Neural cell (in vitro differentiated cells): ENCODE measurements at regions not wholly inside any gene's neighbourhood (a gene's known extent, or its start where the extent isn't known, plus 50 kb on each side); places are given as distances from the start of the nearest gene placed in this dataset.

ENCODE experiments used
- H2AFZ ChIP-seq: fragments of 200-600, 300-800 bp; sonication (generic), shearing (Covaris generic); 2 replicates; pipeline ENCODE4 v1.6.0; 2014; ENCODE audit warnings: low read depth, mild to moderate bottlenecking, antibody characterized with exemption, low read length, moderate library complexity
- H3F3A ChIP-seq: fragments of 200-600 bp; shearing (Covaris generic); 2 replicates; pipeline ENCODE4 v1.6.1; 2016; ENCODE audit warnings: mild to moderate bottlenecking, moderate library complexity, mixed read lengths, antibody characterized with exemption, low read length; ENCODE audit not compliant: insufficient read depth, poor library complexity, severe bottlenecking
- H3K27ac ChIP-seq: fragments of 200-600, 300-800 bp; sonication (generic), shearing (Covaris generic); 2 replicates; pipeline ENCODE4 v1.5.1; 2014; ENCODE audit warnings: mild to moderate bottlenecking, low read length, moderate library complexity
- H3K27me3 ChIP-seq: fragments of 300-800, 200-600 bp; sonication (generic), shearing (Covaris generic); 2 replicates; pipeline ENCODE4 v1.6.0; 2014; ENCODE audit warnings: mild to moderate bottlenecking, low read depth, low read length, moderate library complexity; ENCODE audit not compliant: insufficient read depth
- H3K36me3 ChIP-seq: fragments of 300-800, 200-600 bp; sonication (generic), shearing (Covaris generic); 2 replicates; pipeline ENCODE4 v1.5.1; 2014; ENCODE audit warnings: mild to moderate bottlenecking, antibody characterized with exemption, low read length, moderate library complexity; ENCODE audit not compliant: insufficient read depth
- H3K4me2 ChIP-seq: fragments of 300-800, 200-600 bp; sonication (generic), shearing (Covaris generic); 2 replicates; pipeline ENCODE4 v1.6.0; 2014; ENCODE audit warnings: mild to moderate bottlenecking, low read length
- H3K4me3 ChIP-seq: fragments of 300-800, 200-600 bp; sonication (generic), shearing (Covaris generic); 2 replicates; pipeline ENCODE4 v1.5.1; 2014; ENCODE audit warnings: mild to moderate bottlenecking, low read length, moderate library complexity
- H3K79me2 ChIP-seq: fragments of 200-600 bp; shearing (Covaris generic); replicated peaks from 2 replicates; pipeline ENCODE4 v1.6.0; 2014; ENCODE audit warnings: mild to moderate bottlenecking, low read length, moderate library complexity; ENCODE audit not compliant: insufficient read depth
- H3K9ac ChIP-seq: fragments of 300-800, 200-600 bp; sonication (generic), shearing (Covaris generic); 2 replicates; pipeline ENCODE4 v1.6.1; 2016; ENCODE audit warnings: mild to moderate bottlenecking, low read length, mixed read lengths
- H3K9me2 ChIP-seq: fragments of 200-600 bp; shearing (Covaris generic); 2 replicates; pipeline ENCODE4 v1.6.1; 2016; ENCODE audit warnings: mild to moderate bottlenecking, low read length, mixed read lengths; ENCODE audit not compliant: insufficient read depth
- H3K9me3 ChIP-seq: fragments of 200-600, 300-800 bp; sonication (generic), shearing (Covaris generic); 2 replicates; pipeline ENCODE4 v1.6.1; 2016; ENCODE audit warnings: mild to moderate bottlenecking, mixed run types, low read length, moderate library complexity, mixed read lengths
- H4K20me1 ChIP-seq: fragments of 200-600 bp; shearing (Covaris generic); 2 replicates; pipeline ENCODE4 v1.6.1; 2016; ENCODE audit warnings: mild to moderate bottlenecking, mixed run types; ENCODE audit not compliant: insufficient read depth
- EP300 ChIP-seq: fragments of 450-650 bp; conservative IDR thresholded peaks from 2 replicates; pipeline ENCODE4 v1.6.1; 2014; ENCODE audit warnings: antibody characterized with exemption, mild to moderate bottlenecking, moderate library complexity; ENCODE audit not compliant: poor library complexity, severe bottlenecking
- EZH2 ChIP-seq: fragments of 200-600, 300-800 bp; shearing (Covaris generic), sonication (generic); IDR thresholded peaks from 2 replicates; pipeline ENCODE4 v1.6.1; 2014; ENCODE audit warnings: antibody characterized with exemption, low read length, borderline replicate concordance, mild to moderate bottlenecking; ENCODE audit not compliant: insufficient read depth, poor library complexity, severe bottlenecking
- MXI1 ChIP-seq: fragments of 450-650 bp; conservative IDR thresholded peaks from 2 replicates; pipeline ENCODE4 v1.6.1; 2014; ENCODE audit warnings: antibody characterized with exemption, mild to moderate bottlenecking; ENCODE audit not compliant: poor library complexity, severe bottlenecking
- POLR2AphosphoS5 ChIP-seq: IDR thresholded peaks from 2 replicates; pipeline ENCODE4 v1.6.1; 2012
- RAD21 ChIP-seq: fragments of 450-650 bp; conservative IDR thresholded peaks from 2 replicates; pipeline ENCODE4 v1.6.1; 2014; ENCODE audit warnings: antibody characterized with exemption, mild to moderate bottlenecking, moderate library complexity
- SMC3 ChIP-seq: fragments of 450-650 bp; conservative IDR thresholded peaks from 2 replicates; pipeline ENCODE4 v1.6.1; 2014; ENCODE audit warnings: antibody characterized with exemption, mild to moderate bottlenecking, moderate library complexity; ENCODE audit not compliant: poor library complexity
- TAF1 ChIP-seq: IDR thresholded peaks from 2 replicates; pipeline ENCODE4 v1.6.1; 2012; ENCODE audit warnings: low read depth
- TF ChIP-seq, protein P1 (sequence below): IDR thresholded peaks from 2 replicates; pipeline ENCODE4 v1.6.1; 2012; ENCODE audit warnings: borderline replicate concordance
- TF ChIP-seq, protein P2 (sequence below): fragments of 450-650 bp; IDR thresholded peaks from 2 replicates; pipeline ENCODE4 v1.5.1; 2014; ENCODE audit warnings: antibody characterized with exemption, mild to moderate bottlenecking, moderate library complexity; ENCODE audit not compliant: poor library complexity, severe bottlenecking

DNA sequence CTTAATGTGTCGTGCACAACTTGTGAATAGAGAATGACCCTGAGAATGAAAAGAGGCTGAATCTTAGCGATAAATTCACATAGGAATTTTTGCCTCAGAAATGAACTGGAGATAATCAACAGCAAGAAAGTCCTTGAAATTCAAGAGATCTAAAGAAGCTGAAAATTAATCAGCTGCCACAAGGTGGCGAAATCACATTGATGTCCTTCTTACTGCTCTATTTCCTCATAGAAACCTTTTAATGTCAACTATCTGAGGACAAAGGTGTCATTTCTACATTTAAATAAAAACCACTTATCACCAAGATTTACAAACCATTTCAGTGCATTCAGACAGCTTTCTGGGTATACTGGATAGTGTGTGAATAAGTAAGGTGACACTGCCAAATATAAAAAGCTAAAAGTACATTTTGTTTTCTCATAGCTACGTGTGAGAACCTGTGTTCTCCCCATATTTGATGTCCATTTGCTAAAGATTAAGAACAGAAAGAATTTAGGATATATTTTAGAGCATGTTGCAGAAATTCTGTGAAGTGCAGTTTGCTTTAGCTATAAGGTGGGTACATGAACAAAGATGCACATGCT is 485.3 kb upstream of the PTBP2 start:
- H3F3A ChIP-seq: no peaks in the 10 kb centered on the region
- H3K4me3 ChIP-seq: no peak overlapping the region
- H3K9ac ChIP-seq: no peak overlapping the region
- no peaks in the 10 kb centered on the region for H3K36me3 ChIP-seq
- peak overlapping the region; percentile 36 for H3K27ac ChIP-seq
- no peak overlapping the region for H3K4me2 ChIP-seq
- H3K79me2 ChIP-seq: no peaks in the 10 kb centered on the region
- no peaks in the 10 kb centered on the region for H4K20me1 ChIP-seq
- H2AFZ ChIP-seq: peak overlapping the region; percentile 27
- no peaks in the 10 kb centered on the region for H3K9me3 ChIP-seq
- no peaks in the 10 kb centered on the region for H3K27me3 ChIP-seq
- TF ChIP-seq, protein P1, sequence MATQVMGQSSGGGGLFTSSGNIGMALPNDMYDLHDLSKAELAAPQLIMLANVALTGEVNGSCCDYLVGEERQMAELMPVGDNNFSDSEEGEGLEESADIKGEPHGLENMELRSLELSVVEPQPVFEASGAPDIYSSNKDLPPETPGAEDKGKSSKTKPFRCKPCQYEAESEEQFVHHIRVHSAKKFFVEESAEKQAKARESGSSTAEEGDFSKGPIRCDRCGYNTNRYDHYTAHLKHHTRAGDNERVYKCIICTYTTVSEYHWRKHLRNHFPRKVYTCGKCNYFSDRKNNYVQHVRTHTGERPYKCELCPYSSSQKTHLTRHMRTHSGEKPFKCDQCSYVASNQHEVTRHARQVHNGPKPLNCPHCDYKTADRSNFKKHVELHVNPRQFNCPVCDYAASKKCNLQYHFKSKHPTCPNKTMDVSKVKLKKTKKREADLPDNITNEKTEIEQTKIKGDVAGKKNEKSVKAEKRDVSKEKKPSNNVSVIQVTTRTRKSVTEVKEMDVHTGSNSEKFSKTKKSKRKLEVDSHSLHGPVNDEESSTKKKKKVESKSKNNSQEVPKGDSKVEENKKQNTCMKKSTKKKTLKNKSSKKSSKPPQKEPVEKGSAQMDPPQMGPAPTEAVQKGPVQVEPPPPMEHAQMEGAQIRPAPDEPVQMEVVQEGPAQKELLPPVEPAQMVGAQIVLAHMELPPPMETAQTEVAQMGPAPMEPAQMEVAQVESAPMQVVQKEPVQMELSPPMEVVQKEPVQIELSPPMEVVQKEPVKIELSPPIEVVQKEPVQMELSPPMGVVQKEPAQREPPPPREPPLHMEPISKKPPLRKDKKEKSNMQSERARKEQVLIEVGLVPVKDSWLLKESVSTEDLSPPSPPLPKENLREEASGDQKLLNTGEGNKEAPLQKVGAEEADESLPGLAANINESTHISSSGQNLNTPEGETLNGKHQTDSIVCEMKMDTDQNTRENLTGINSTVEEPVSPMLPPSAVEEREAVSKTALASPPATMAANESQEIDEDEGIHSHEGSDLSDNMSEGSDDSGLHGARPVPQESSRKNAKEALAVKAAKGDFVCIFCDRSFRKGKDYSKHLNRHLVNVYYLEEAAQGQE: no peak
- TF ChIP-seq EP300 (peak; percentile 73), TAF1 (no peak), MXI1 (no peak), SMC3 (peak; percentile 94), EZH2 (no peak), POLR2AphosphoS5 (no peak), RAD21 (peak; percentile 92)
- TF ChIP-seq, protein P2, sequence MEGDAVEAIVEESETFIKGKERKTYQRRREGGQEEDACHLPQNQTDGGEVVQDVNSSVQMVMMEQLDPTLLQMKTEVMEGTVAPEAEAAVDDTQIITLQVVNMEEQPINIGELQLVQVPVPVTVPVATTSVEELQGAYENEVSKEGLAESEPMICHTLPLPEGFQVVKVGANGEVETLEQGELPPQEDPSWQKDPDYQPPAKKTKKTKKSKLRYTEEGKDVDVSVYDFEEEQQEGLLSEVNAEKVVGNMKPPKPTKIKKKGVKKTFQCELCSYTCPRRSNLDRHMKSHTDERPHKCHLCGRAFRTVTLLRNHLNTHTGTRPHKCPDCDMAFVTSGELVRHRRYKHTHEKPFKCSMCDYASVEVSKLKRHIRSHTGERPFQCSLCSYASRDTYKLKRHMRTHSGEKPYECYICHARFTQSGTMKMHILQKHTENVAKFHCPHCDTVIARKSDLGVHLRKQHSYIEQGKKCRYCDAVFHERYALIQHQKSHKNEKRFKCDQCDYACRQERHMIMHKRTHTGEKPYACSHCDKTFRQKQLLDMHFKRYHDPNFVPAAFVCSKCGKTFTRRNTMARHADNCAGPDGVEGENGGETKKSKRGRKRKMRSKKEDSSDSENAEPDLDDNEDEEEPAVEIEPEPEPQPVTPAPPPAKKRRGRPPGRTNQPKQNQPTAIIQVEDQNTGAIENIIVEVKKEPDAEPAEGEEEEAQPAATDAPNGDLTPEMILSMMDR: peak; percentile 89
- no peaks in the 10 kb centered on the region for H3K9me2 ChIP-seq

DNA sequence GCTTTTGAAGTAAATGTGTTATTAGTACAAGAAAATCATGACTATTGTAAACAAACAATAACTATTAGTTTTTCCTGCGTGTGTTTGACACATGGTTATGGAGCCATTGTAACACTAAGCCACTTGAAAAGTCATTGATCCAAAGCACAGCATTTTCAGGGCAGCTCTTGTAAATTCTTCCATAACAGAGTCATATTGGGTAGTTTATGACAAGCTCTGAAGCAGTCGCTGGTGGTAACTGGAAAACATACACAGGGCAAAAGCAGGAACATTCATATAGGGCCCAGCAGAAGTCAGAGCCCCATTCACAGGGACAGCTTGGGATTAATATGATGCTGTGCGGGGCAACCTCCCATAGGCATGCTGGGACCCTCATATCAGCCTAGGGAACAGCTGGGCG is 483.2 kb upstream of the PTBP2 start:
- no peaks in the 10 kb centered on the region for H3K9me3 ChIP-seq
- H3K79me2 ChIP-seq: no peaks in the 10 kb centered on the region
- H4K20me1 ChIP-seq: no peaks in the 10 kb centered on the region
- H3K9ac ChIP-seq: no peak overlapping the region
- H3K27ac ChIP-seq: no peak overlapping the region
- TF ChIP-seq MXI1: no peak
- no peak for TF ChIP-seq TAF1
- TF ChIP-seq EP300: no peak
- TF ChIP-seq RAD21: no peak
- TF ChIP-seq, protein P2: no peak
- no peak for TF ChIP-seq POLR2AphosphoS5
- TF ChIP-seq EZH2: no peak
- no peak for TF ChIP-seq SMC3
- TF ChIP-seq, protein P1: no peak
- H3K27me3 ChIP-seq: no peaks in the 10 kb centered on the region
- H3K4me3 ChIP-seq: no peak overlapping the region
- H3K4me2 ChIP-seq: no peak overlapping the region
- H2AFZ ChIP-seq: no peak overlapping the region
- no peaks in the 10 kb centered on the region for H3F3A ChIP-seq
- no peaks in the 10 kb centered on the region for H3K9me2 ChIP-seq
- no peaks in the 10 kb centered on the region for H3K36me3 ChIP-seq
